ENCODE measurements at regions not wholly inside any gene's neighbourhood (a gene's known extent, or its start where the extent isn't known, plus 50 kb on each side); places are given as distances from the start of the nearest gene placed in this dataset.
A peak's percentile ranks its signal among the peaks of the same experiment; 100 is the strongest.

- no peak for TF ChIP-seq Cebpa-rat (IDR thresholded peaks at IDR 0.05)
- Histone ChIP-seq H3K4me1 (peaks cover under 1% of the 10 kb centered on the region), H3K4me2 (no peak overlapping the region), H3K27ac (no peak overlapping the region), H3K27me3 (no peaks in the 10 kb centered on the region), H3K4me3 (no peak overlapping the region), H4K20me1 (no peaks in the 10 kb centered on the region), H3K36me3 (no peaks in the 10 kb centered on the region), H3K9me3 (no peaks in the 10 kb centered on the region), H3K9ac (no peak overlapping the region)
These were observed 91.3 kb upstream of the GPR45 start for GRCh38 chr2:105150231-105150630.

GRCh38 chr2:105154119-105154818 is 87.3 kb upstream of the GPR45 start:
- H3K9ac ChIP-seq: no peak overlapping the region
- no peaks in the 10 kb centered on the region for H4K20me1 ChIP-seq
- no peak overlapping the region for H3K4me2 ChIP-seq
- H3K36me3 ChIP-seq: no peaks in the 10 kb centered on the region
- no peaks in the 10 kb centered on the region for H3K27me3 ChIP-seq
- no peak for TF ChIP-seq Cebpa-rat (IDR thresholded peaks at IDR 0.05)
- no peaks in the 10 kb centered on the region for H3K4me1 ChIP-seq
- peaks cover 16% of the 10 kb centered on the region for H3K9me3 ChIP-seq
- H3K27ac ChIP-seq: no peak overlapping the region
- no peak overlapping the region for H3K4me3 ChIP-seq

GRCh38 chr2:105156166-105156565 is 85.4 kb upstream of the GPR45 start:
- no peak overlapping the region for H3K4me2 ChIP-seq
- no peak for TF ChIP-seq Cebpa-rat (IDR thresholded peaks at IDR 0.05)
- H4K20me1 ChIP-seq: no peaks in the 10 kb centered on the region
- H3K27ac ChIP-seq: no peak overlapping the region
- no peaks in the 10 kb centered on the region for H3K27me3 ChIP-seq
- no peaks in the 10 kb centered on the region for H3K36me3 ChIP-seq
- H3K4me1 ChIP-seq: no peaks in the 10 kb centered on the region
- H3K9me3 ChIP-seq: peaks cover 16% of the 10 kb centered on the region
- no peak overlapping the region for H3K9ac ChIP-seq
- no peak overlapping the region for H3K4me3 ChIP-seq

GRCh38 chr2:105158002-105158401 is 83.5 kb upstream of the GPR45 start:
- H3K27ac ChIP-seq: no peak overlapping the region
- no peak overlapping the region for H3K4me2 ChIP-seq
- H3K9me3 ChIP-seq: peaks cover 16% of the 10 kb centered on the region
- no peaks in the 10 kb centered on the region for H3K36me3 ChIP-seq
- TF ChIP-seq Cebpa-rat (IDR thresholded peaks at IDR 0.05): no peak
- no peaks in the 10 kb centered on the region for H4K20me1 ChIP-seq
- H3K4me1 ChIP-seq: no peaks in the 10 kb centered on the region
- no peak overlapping the region for H3K4me3 ChIP-seq
- no peak overlapping the region for H3K9ac ChIP-seq
- no peaks in the 10 kb centered on the region for H3K27me3 ChIP-seq

- Histone ChIP-seq H3K36me3 (no peaks in the 10 kb centered on the region), H3K9ac (no peak overlapping the region), H3K9me3 (no peaks in the 10 kb centered on the region), H3K27ac (no peak overlapping the region), H3K4me1 (peaks cover 8% of the 10 kb centered on the region; the same call in 1 of the 2 replicates), H3K4me2 (no peak overlapping the region), H4K20me1 (no peaks in the 10 kb centered on the region), H3K27me3 (no peaks in the 10 kb centered on the region), H3K4me3 (no peak overlapping the region)
- TF ChIP-seq Cebpa-rat (IDR thresholded peaks at IDR 0.05): no peak
These were observed 74.9 kb upstream of the GPR45 start for GRCh38 chr2:105166688-105167087.

GRCh38 chr2:105168543-105168942 is 73.0 kb upstream of the GPR45 start:
- no peak overlapping the region for H3K4me3 ChIP-seq
- H3K4me2 ChIP-seq: no peak overlapping the region

GRCh38 chr2:105175231-105175630 is 66.3 kb upstream of the GPR45 start:
- Histone ChIP-seq H3K4me1 (peaks cover 30% of the 10 kb centered on the region), H3K4me2 (peak overlapping the region; percentile 72), H3K36me3 (no peaks in the 10 kb centered on the region), H3K4me3 (no peak overlapping the region), H4K20me1 (no peaks in the 10 kb centered on the region), H3K9ac (no peak overlapping the region), H3K9me3 (peaks cover 17% of the 10 kb centered on the region), H3K27ac (0 out of 2 replicates have a peak overlapping the region, but pooled peaks have one; percentile 43), H3K27me3 (no peaks in the 10 kb centered on the region)
- no peak for TF ChIP-seq Cebpa-rat (IDR thresholded peaks at IDR 0.05)

More at GRCh38 chr2:105168543-105168942, 73.0 kb upstream of the GPR45 start:
- H4K20me1 ChIP-seq: no peaks in the 10 kb centered on the region
- no peaks in the 10 kb centered on the region for H3K36me3 ChIP-seq
- H3K4me1 ChIP-seq: peaks cover 8% of the 10 kb centered on the region; the same call in 1 of the 2 replicates
- no peak overlapping the region for H3K9ac ChIP-seq
- H3K27ac ChIP-seq: no peak overlapping the region
- no peaks in the 10 kb centered on the region for H3K27me3 ChIP-seq
- TF ChIP-seq Cebpa-rat (IDR thresholded peaks at IDR 0.05): no peak
- H3K9me3 ChIP-seq: peaks cover 13% of the 10 kb centered on the region

- no peaks in the 10 kb centered on the region for H3K27me3 ChIP-seq
These were observed 65.1 kb upstream of the GPR45 start for GRCh38 chr2:105176429-105176828.

GRCh38 chr2:105177008-105177407 is 64.5 kb upstream of the GPR45 start:
- H3K4me1 ChIP-seq: peaks cover 37% of the 10 kb centered on the region
- H3K27me3 ChIP-seq: no peaks in the 10 kb centered on the region
- H3K9ac ChIP-seq: no peak overlapping the region
- H3K4me2 ChIP-seq: peak overlapping the region; percentile 72
- no peaks in the 10 kb centered on the region for H4K20me1 ChIP-seq
- H3K36me3 ChIP-seq: no peaks in the 10 kb centered on the region
- no peak overlapping the region for H3K4me3 ChIP-seq
- no peak for TF ChIP-seq Cebpa-rat (IDR thresholded peaks at IDR 0.05)
- no peak overlapping the region for H3K27ac ChIP-seq
- peaks cover 16% of the 10 kb centered on the region for H3K9me3 ChIP-seq

More at GRCh38 chr2:105176429-105176828, 65.1 kb upstream of the GPR45 start:
- TF ChIP-seq Cebpa-rat (IDR thresholded peaks at IDR 0.05): no peak
- no peak overlapping the region for H3K9ac ChIP-seq
- H3K4me1 ChIP-seq: peaks cover 35% of the 10 kb centered on the region
- no peak overlapping the region for H3K27ac ChIP-seq
- H3K4me2 ChIP-seq: peak overlapping the region; percentile 72
- no peaks in the 10 kb centered on the region for H4K20me1 ChIP-seq
- H3K36me3 ChIP-seq: no peaks in the 10 kb centered on the region
- peaks cover 17% of the 10 kb centered on the region for H3K9me3 ChIP-seq
- no peak overlapping the region for H3K4me3 ChIP-seq

GRCh38 chr2:105177536-105178254 is 63.8 kb upstream of the GPR45 start:
- Histone ChIP-seq H3K4me2 (no peak overlapping the region), H3K9ac (no peak overlapping the region), H3K4me1 (peaks cover 37% of the 10 kb centered on the region), H3K4me3 (no peak overlapping the region), H3K9me3 (peaks cover 9% of the 10 kb centered on the region), H4K20me1 (no peaks in the 10 kb centered on the region), H3K27me3 (no peaks in the 10 kb centered on the region), H3K27ac (no peak overlapping the region), H3K36me3 (no peaks in the 10 kb centered on the region)
- TF ChIP-seq Cebpa-rat (IDR thresholded peaks at IDR 0.05): no peak

Data from BLaER1 (cell line).